ENCODE measurements at regions not wholly inside any gene's neighbourhood (a gene's known extent, or its start where the extent isn't known, plus 50 kb on each side); places are given as distances from the start of the nearest gene placed in this dataset.

DNA sequence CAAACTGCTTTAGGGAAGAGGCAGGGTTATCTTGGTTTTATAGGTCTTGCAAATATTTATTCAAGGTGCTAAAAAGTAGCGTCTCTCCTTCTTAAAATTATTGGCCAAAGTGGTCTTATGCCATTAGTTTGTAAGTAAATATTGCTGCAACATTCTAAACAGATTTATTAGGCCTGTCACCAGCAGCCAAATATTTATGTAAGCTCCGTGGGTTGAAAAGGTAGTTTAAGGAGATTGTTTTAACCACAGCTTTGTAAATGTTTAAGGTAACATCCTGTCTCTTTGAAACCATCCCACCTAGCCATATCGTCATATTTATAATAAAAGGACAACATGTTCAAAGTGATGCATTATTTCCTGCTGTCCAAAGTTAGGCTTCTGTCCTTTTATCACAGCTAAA, 210.1 kb upstream of the LNX1 start:
- no peak overlapping the region for H3K4me2 ChIP-seq
- no peak for TF ChIP-seq ETS1 (IDR thresholded peaks at IDR 0.05)
- ATAC-seq = no peak
- H3K4me3 Mint-ChIP-seq = no peak overlapping the region
- H3K36me3 Mint-ChIP-seq (ENCODE audit: low read depth) = no peaks in the 10 kb centered on the region
- no peak overlapping the region for H3K4me3 ChIP-seq
- H3K79me2 ChIP-seq (replicated peaks; ENCODE audit: insufficient read depth) = no peaks in the 10 kb centered on the region
- H3K9me2 ChIP-seq (ENCODE audit: insufficient read depth) = 0 out of 2 replicates have a peak, but pooled peaks cover 10% of the 10 kb centered on the region
- no peak for DNase-seq (ENCODE audit: low spot score)
- no peaks in the 10 kb centered on the region for H3K36me3 ChIP-seq (ENCODE audit: insufficient read depth)
- H3K27ac Mint-ChIP-seq = no peak overlapping the region
- no peaks in the 10 kb centered on the region for H4K20me1 ChIP-seq (replicated peaks; ENCODE audit: insufficient read depth)
- H2AFZ ChIP-seq = no peak overlapping the region
- H3K9me3 Mint-ChIP-seq = no peaks in the 10 kb centered on the region
- no peaks in the 10 kb centered on the region for H3K4me1 ChIP-seq (ENCODE audit: insufficient read depth)
- H3K4me1 Mint-ChIP-seq = no peaks in the 10 kb centered on the region
- H3F3A ChIP-seq (replicated peaks; ENCODE audit: low read depth) = no peaks in the 10 kb centered on the region
- peaks cover 1% of the 10 kb centered on the region for H3K27me3 Mint-ChIP-seq (ENCODE audit: insufficient read depth, low read depth, poor library complexity)
- H3K27ac ChIP-seq (ENCODE audit: low read depth) = no peak overlapping the region
- no peaks in the 10 kb centered on the region for H3K27me3 ChIP-seq (ENCODE audit: insufficient read depth)

GRCh38 chr4:53800741-53801140, 209.5 kb upstream of the LNX1 start:
- Mint-ChIP-seq H3K4me3 (no peak overlapping the region), H3K27ac (no peak overlapping the region), H3K36me3 (ENCODE audit: low read depth) (no peaks in the 10 kb centered on the region), H3K9me3 (no peaks in the 10 kb centered on the region), H3K4me1 (no peaks in the 10 kb centered on the region), H3K27me3 (ENCODE audit: insufficient read depth, low read depth, poor library complexity) (peaks cover under 1% of the 10 kb centered on the region)
- Histone ChIP-seq H3F3A (replicated peaks; ENCODE audit: low read depth) (no peaks in the 10 kb centered on the region), H3K36me3 (ENCODE audit: insufficient read depth) (no peaks in the 10 kb centered on the region), H3K4me3 (no peak overlapping the region), H3K4me1 (ENCODE audit: insufficient read depth) (no peaks in the 10 kb centered on the region), H3K9me2 (ENCODE audit: insufficient read depth) (0 out of 2 replicates have a peak, but pooled peaks cover 10% of the 10 kb centered on the region), H4K20me1 (replicated peaks; ENCODE audit: insufficient read depth) (no peaks in the 10 kb centered on the region), H2AFZ (no peak overlapping the region), H3K27ac (ENCODE audit: low read depth) (no peak overlapping the region), H3K79me2 (replicated peaks; ENCODE audit: insufficient read depth) (no peaks in the 10 kb centered on the region), H3K4me2 (no peak overlapping the region), H3K27me3 (ENCODE audit: insufficient read depth) (no peaks in the 10 kb centered on the region)
- no peak for ATAC-seq
- DNase-seq (ENCODE audit: low spot score) = no peak
- TF ChIP-seq POLR2AphosphoS5 (IDR thresholded peaks at IDR 0.05; ENCODE audit: low read depth) (no peak), ETS1 (IDR thresholded peaks at IDR 0.05) (no peak), STAT1 (IDR thresholded peaks at IDR 0.05; ENCODE audit: unreplicated experiment) (no peak), EZH2 (IDR thresholded peaks at IDR 0.05; ENCODE audit: low read depth, unreplicated experiment) (no peak), JUNB (IDR thresholded peaks at IDR 0.05; ENCODE audit: unreplicated experiment) (no peak), CREB1 (CRISPR knock-in tag; IDR thresholded peaks at IDR 0.05; ENCODE audit: low read depth) (no peak), ZNF331 (CRISPR knock-in tag; IDR thresholded peaks at IDR 0.05; ENCODE audit: low read depth) (no peak), ZNF114 (CRISPR knock-in tag; IDR thresholded peaks at IDR 0.05) (no peak), EZH2phosphoT487 (IDR thresholded peaks at IDR 0.05; ENCODE audit: unreplicated experiment) (no peak)
- TF ChIP-seq, protein P1, sequence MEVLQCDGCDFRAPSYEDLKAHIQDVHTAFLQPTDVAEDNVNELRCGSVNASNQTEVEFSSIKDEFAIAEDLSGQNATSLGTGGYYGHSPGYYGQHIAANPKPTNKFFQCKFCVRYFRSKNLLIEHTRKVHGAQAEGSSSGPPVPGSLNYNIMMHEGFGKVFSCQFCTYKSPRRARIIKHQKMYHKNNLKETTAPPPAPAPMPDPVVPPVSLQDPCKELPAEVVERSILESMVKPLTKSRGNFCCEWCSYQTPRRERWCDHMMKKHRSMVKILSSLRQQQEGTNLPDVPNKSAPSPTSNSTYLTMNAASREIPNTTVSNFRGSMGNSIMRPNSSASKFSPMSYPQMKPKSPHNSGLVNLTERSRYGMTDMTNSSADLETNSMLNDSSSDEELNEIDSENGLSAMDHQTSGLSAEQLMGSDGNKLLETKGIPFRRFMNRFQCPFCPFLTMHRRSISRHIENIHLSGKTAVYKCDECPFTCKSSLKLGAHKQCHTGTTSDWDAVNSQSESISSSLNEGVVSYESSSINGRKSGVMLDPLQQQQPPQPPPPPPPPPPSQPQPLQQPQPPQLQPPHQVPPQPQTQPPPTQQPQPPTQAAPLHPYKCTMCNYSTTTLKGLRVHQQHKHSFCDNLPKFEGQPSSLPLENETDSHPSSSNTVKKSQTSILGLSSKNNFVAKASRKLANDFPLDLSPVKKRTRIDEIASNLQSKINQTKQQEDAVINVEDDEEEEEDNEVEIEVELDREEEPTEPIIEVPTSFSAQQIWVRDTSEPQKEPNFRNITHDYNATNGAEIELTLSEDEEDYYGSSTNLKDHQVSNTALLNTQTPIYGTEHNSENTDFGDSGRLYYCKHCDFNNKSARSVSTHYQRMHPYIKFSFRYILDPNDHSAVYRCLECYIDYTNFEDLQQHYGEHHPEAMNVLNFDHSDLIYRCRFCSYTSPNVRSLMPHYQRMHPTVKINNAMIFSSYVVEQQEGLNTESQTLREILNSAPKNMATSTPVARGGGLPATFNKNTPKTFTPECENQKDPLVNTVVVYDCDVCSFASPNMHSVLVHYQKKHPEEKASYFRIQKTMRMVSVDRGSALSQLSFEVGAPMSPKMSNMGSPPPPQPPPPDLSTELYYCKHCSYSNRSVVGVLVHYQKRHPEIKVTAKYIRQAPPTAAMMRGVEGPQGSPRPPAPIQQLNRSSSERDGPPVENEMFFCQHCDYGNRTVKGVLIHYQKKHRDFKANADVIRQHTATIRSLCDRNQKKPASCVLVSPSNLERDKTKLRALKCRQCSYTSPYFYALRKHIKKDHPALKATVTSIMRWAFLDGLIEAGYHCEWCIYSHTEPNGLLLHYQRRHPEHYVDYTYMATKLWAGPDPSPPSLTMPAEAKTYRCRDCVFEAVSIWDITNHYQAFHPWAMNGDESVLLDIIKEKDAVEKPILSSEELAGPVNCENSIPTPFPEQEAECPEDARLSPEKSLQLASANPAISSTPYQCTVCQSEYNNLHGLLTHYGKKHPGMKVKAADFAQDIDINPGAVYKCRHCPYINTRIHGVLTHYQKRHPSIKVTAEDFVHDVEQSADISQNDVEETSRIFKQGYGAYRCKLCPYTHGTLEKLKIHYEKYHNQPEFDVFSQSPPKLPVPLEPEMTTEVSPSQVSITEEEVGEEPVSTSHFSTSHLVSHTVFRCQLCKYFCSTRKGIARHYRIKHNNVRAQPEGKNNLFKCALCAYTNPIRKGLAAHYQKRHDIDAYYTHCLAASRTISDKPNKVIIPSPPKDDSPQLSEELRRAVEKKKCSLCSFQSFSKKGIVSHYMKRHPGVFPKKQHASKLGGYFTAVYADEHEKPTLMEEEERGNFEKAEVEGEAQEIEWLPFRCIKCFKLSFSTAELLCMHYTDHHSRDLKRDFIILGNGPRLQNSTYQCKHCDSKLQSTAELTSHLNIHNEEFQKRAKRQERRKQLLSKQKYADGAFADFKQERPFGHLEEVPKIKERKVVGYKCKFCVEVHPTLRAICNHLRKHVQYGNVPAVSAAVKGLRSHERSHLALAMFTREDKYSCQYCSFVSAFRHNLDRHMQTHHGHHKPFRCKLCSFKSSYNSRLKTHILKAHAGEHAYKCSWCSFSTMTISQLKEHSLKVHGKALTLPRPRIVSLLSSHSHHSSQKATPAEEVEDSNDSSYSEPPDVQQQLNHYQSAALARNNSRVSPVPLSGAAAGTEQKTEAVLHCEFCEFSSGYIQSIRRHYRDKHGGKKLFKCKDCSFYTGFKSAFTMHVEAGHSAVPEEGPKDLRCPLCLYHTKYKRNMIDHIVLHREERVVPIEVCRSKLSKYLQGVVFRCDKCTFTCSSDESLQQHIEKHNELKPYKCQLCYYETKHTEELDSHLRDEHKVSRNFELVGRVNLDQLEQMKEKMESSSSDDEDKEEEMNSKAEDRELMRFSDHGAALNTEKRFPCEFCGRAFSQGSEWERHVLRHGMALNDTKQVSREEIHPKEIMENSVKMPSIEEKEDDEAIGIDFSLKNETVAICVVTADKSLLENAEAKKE (CRISPR knock-in tag; IDR thresholded peaks at IDR 0.05) = no peak
- TF ChIP-seq, protein P2, sequence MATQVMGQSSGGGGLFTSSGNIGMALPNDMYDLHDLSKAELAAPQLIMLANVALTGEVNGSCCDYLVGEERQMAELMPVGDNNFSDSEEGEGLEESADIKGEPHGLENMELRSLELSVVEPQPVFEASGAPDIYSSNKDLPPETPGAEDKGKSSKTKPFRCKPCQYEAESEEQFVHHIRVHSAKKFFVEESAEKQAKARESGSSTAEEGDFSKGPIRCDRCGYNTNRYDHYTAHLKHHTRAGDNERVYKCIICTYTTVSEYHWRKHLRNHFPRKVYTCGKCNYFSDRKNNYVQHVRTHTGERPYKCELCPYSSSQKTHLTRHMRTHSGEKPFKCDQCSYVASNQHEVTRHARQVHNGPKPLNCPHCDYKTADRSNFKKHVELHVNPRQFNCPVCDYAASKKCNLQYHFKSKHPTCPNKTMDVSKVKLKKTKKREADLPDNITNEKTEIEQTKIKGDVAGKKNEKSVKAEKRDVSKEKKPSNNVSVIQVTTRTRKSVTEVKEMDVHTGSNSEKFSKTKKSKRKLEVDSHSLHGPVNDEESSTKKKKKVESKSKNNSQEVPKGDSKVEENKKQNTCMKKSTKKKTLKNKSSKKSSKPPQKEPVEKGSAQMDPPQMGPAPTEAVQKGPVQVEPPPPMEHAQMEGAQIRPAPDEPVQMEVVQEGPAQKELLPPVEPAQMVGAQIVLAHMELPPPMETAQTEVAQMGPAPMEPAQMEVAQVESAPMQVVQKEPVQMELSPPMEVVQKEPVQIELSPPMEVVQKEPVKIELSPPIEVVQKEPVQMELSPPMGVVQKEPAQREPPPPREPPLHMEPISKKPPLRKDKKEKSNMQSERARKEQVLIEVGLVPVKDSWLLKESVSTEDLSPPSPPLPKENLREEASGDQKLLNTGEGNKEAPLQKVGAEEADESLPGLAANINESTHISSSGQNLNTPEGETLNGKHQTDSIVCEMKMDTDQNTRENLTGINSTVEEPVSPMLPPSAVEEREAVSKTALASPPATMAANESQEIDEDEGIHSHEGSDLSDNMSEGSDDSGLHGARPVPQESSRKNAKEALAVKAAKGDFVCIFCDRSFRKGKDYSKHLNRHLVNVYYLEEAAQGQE (IDR thresholded peaks at IDR 0.05; ENCODE audit: unreplicated experiment) = no peak

Data from GM23338 (cell line).